ENCODE measurements at regions not wholly inside any gene's neighbourhood (a gene's known extent, or its start where the extent isn't known, plus 50 kb on each side); places are given as distances from the start of the nearest gene placed in this dataset.

GRCh38 chr4:29560452-29560851 is 1159.7 kb upstream of the PCDH7 start:
- TF ChIP-seq POLR2A (IDR thresholded peaks at IDR 0.05; ENCODE audit: low read length), result no peak
- no peak for TF ChIP-seq GATA1 (IDR thresholded peaks at IDR 0.05; ENCODE audit: low read depth, low read length)
